ENCODE measurements at regions not wholly inside any gene's neighbourhood (a gene's known extent, or its start where the extent isn't known, plus 50 kb on each side); places are given as distances from the start of the nearest gene placed in this dataset.
"Not testable (repeated sequence)": the region's sequence is repeated elsewhere in the genome, so short reads cannot be mapped to it uniquely, and the experiment has no call there.

- Histone ChIP-seq H3K4me1 (ENCODE audit: control insufficient read depth, insufficient read depth, low read length) (no peaks in the 10 kb centered on the region), H3K27me3 (ENCODE audit: control insufficient read depth, insufficient read depth) (no peaks in the 10 kb centered on the region), H3K9me3 (ENCODE audit: control insufficient read depth, low read length) (no peaks in the 10 kb centered on the region), H3K4me3 (ENCODE audit: low read length) (no peak overlapping the region), H3K27ac (ENCODE audit: low read length) (no peak overlapping the region)
- intact Hi-C loops (cut with DNase I), result no loop called here
- DNase-seq (no peak), ATAC-seq (no peak)
- WGBS, result 85% methylated on average over 6 of the region's 6 CpGs
Measured at GRCh38 chr3:147518465-147518864, 109.3 kb downstream of the ZIC1 start.

GRCh38 chr3:147521646-147522045 is 112.5 kb downstream of the ZIC1 start:
- Histone ChIP-seq H3K27me3 (ENCODE audit: control insufficient read depth, insufficient read depth) (no peaks in the 10 kb centered on the region), H3K4me1 (ENCODE audit: control insufficient read depth, insufficient read depth, low read length) (no peaks in the 10 kb centered on the region), H3K27ac (ENCODE audit: low read length) (no peak overlapping the region), H3K4me3 (ENCODE audit: low read length) (no peak overlapping the region), H3K9me3 (ENCODE audit: control insufficient read depth, low read length) (no peaks in the 10 kb centered on the region)
- 73% methylated on average over 3 of the region's 3 CpGs for WGBS
- DNase-seq (no peak), ATAC-seq (no peak)
- intact Hi-C loops (cut with DNase I), result no loop called here

- H3K4me3 ChIP-seq (ENCODE audit: low read length); ATAC-seq; H3K27me3 ChIP-seq (ENCODE audit: control insufficient read depth, insufficient read depth); DNase-seq; H3K27ac ChIP-seq (ENCODE audit: low read length); H3K9me3 ChIP-seq (ENCODE audit: control insufficient read depth, low read length); H3K4me1 ChIP-seq (ENCODE audit: control insufficient read depth, insufficient read depth, low read length); intact Hi-C loops (cut with DNase I): not testable (repeated sequence)
- WGBS, result 66% methylated on average over 1 of the region's 1 CpG
Measured at GRCh38 chr3:147522780-147523179, 113.6 kb downstream of the ZIC1 start.

- Histone ChIP-seq H3K27ac (ENCODE audit: low read length) (no peak overlapping the region), H3K9me3 (ENCODE audit: control insufficient read depth, low read length) (no peaks in the 10 kb centered on the region), H3K4me1 (ENCODE audit: control insufficient read depth, insufficient read depth, low read length) (no peaks in the 10 kb centered on the region), H3K4me3 (ENCODE audit: low read length) (no peak overlapping the region), H3K27me3 (ENCODE audit: control insufficient read depth, insufficient read depth) (no peaks in the 10 kb centered on the region)
- DNase-seq (no peak), ATAC-seq (no peak)
- intact Hi-C loops (cut with DNase I), result no loop called here
- 62% methylated on average over 2 of the region's 2 CpGs for WGBS
Measured at GRCh38 chr3:147529551-147529950, 120.4 kb downstream of the ZIC1 start.

GRCh38 chr3:147538034-147538433 is 128.9 kb downstream of the ZIC1 start:
- DNase-seq (no peak), ATAC-seq (no peak)
- intact Hi-C loops (cut with DNase I), result no loop called here
- Histone ChIP-seq H3K27me3 (ENCODE audit: control insufficient read depth, insufficient read depth) (no peaks in the 10 kb centered on the region), H3K4me3 (ENCODE audit: low read length) (no peak overlapping the region), H3K4me1 (ENCODE audit: control insufficient read depth, insufficient read depth, low read length) (no peaks in the 10 kb centered on the region), H3K9me3 (ENCODE audit: control insufficient read depth, low read length) (no peaks in the 10 kb centered on the region), H3K27ac (ENCODE audit: low read length) (no peak overlapping the region)
- WGBS, result 79% methylated on average over 4 of the region's 4 CpGs

- Histone ChIP-seq H3K27me3 (ENCODE audit: control insufficient read depth, insufficient read depth) (no peaks in the 10 kb centered on the region), H3K4me1 (ENCODE audit: control insufficient read depth, insufficient read depth, low read length) (no peaks in the 10 kb centered on the region), H3K4me3 (ENCODE audit: low read length) (no peak overlapping the region), H3K9me3 (ENCODE audit: control insufficient read depth, low read length) (no peaks in the 10 kb centered on the region), H3K27ac (ENCODE audit: low read length) (no peak overlapping the region)
- DNase-seq (no peak), ATAC-seq (no peak)
- intact Hi-C loops (cut with DNase I), result no loop called here
Measured at GRCh38 chr3:147540921-147541320, 131.8 kb downstream of the ZIC1 start.

- no peak for ATAC-seq
- DNase-seq, result no peak
- intact Hi-C loops (cut with DNase I), result no loop called here
- H3K4me1 ChIP-seq (ENCODE audit: control insufficient read depth, insufficient read depth, low read length), result no peaks in the 10 kb centered on the region
- no peak overlapping the region for H3K4me3 ChIP-seq (ENCODE audit: low read length)
- H3K9me3 ChIP-seq (ENCODE audit: control insufficient read depth, low read length), result no peaks in the 10 kb centered on the region
- H3K27me3 ChIP-seq (ENCODE audit: control insufficient read depth, insufficient read depth), result no peaks in the 10 kb centered on the region
- no peak overlapping the region for H3K27ac ChIP-seq (ENCODE audit: low read length)
Measured at GRCh38 chr3:147544290-147544689, 135.1 kb downstream of the ZIC1 start.

GRCh38 chr3:147551491-147551890 is 142.3 kb downstream of the ZIC1 start:
- no peak overlapping the region for H3K4me3 ChIP-seq (ENCODE audit: low read length)
- H3K27ac ChIP-seq (ENCODE audit: low read length), result no peak overlapping the region
- WGBS, result 91% methylated on average over 3 of the region's 3 CpGs
- no peaks in the 10 kb centered on the region for H3K4me1 ChIP-seq (ENCODE audit: control insufficient read depth, insufficient read depth, low read length)
- intact Hi-C loops (cut with DNase I), result no loop called here
- H3K27me3 ChIP-seq (ENCODE audit: control insufficient read depth, insufficient read depth), result no peaks in the 10 kb centered on the region
- ATAC-seq (no peak), DNase-seq (no peak)
- no peaks in the 10 kb centered on the region for H3K9me3 ChIP-seq (ENCODE audit: control insufficient read depth, low read length)

GRCh38 chr3:147554332-147554731 is 145.2 kb downstream of the ZIC1 start:
- Histone ChIP-seq H3K9me3 (ENCODE audit: control insufficient read depth, low read length) (no peaks in the 10 kb centered on the region), H3K4me3 (ENCODE audit: low read length) (no peak overlapping the region), H3K4me1 (ENCODE audit: control insufficient read depth, insufficient read depth, low read length) (no peaks in the 10 kb centered on the region), H3K27me3 (ENCODE audit: control insufficient read depth, insufficient read depth) (no peaks in the 10 kb centered on the region), H3K27ac (ENCODE audit: low read length) (no peak overlapping the region)
- intact Hi-C loops (cut with DNase I), result no loop called here
- ATAC-seq (no peak), DNase-seq (no peak)

- H3K9me3 ChIP-seq (ENCODE audit: control insufficient read depth, low read length), result no peaks in the 10 kb centered on the region
- H3K27me3 ChIP-seq (ENCODE audit: control insufficient read depth, insufficient read depth), result no peaks in the 10 kb centered on the region
- intact Hi-C loops (cut with DNase I), result no loop called here
- DNase-seq (no peak), ATAC-seq (no peak)
- H3K4me3 ChIP-seq (ENCODE audit: low read length), result no peak overlapping the region
- no peak overlapping the region for H3K27ac ChIP-seq (ENCODE audit: low read length)
- no peaks in the 10 kb centered on the region for H3K4me1 ChIP-seq (ENCODE audit: control insufficient read depth, insufficient read depth, low read length)
Measured at GRCh38 chr3:147572970-147573340, 163.8 kb downstream of the ZIC1 start.

GRCh38 chr3:147574621-147575020 is 165.5 kb downstream of the ZIC1 start:
- intact Hi-C loops (cut with DNase I), result no loop called here
- Histone ChIP-seq H3K4me1 (ENCODE audit: control insufficient read depth, insufficient read depth, low read length) (no peaks in the 10 kb centered on the region), H3K27me3 (ENCODE audit: control insufficient read depth, insufficient read depth) (no peaks in the 10 kb centered on the region), H3K27ac (ENCODE audit: low read length) (no peak overlapping the region), H3K9me3 (ENCODE audit: control insufficient read depth, low read length) (no peaks in the 10 kb centered on the region), H3K4me3 (ENCODE audit: low read length) (no peak overlapping the region)
- DNase-seq (no peak), ATAC-seq (no peak)
- 24% methylated on average over 1 of the region's 1 CpG for WGBS

GRCh38 chr3:147575391-147575790 is 166.2 kb downstream of the ZIC1 start:
- no peak overlapping the region for H3K4me3 ChIP-seq (ENCODE audit: low read length)
- intact Hi-C loops (cut with DNase I), result no loop called here
- H3K4me1 ChIP-seq (ENCODE audit: control insufficient read depth, insufficient read depth, low read length), result no peaks in the 10 kb centered on the region
- ATAC-seq (no peak), DNase-seq (no peak)
- H3K9me3 ChIP-seq (ENCODE audit: control insufficient read depth, low read length), result no peaks in the 10 kb centered on the region
- no peaks in the 10 kb centered on the region for H3K27me3 ChIP-seq (ENCODE audit: control insufficient read depth, insufficient read depth)
- H3K27ac ChIP-seq (ENCODE audit: low read length), result no peak overlapping the region
- WGBS, result 69% methylated on average over 2 of the region's 2 CpGs
